ENCODE measurements at regions not wholly inside any gene's neighbourhood (a gene's known extent, or its start where the extent isn't known, plus 50 kb on each side); places are given as distances from the start of the nearest gene placed in this dataset.
"Not testable (repeated sequence)": the region's sequence is repeated elsewhere in the genome, so short reads cannot be mapped to it uniquely, and the experiment has no call there.

GRCh38 chr5:119694284-119694683 is 64.9 kb downstream of the FAM170A start:
- no peaks in the 10 kb centered on the region for H3K9me3 ChIP-seq
- no peaks in the 10 kb centered on the region for H3K36me3 ChIP-seq
- no peaks in the 10 kb centered on the region for H3K4me1 ChIP-seq
- H3K4me3 ChIP-seq (replicated peaks in 1 of 3): no peak overlapping the region
- 78 to 80% methylated on average over 3 of the region's 3 CpGs for WGBS, 2 donors
- no peak for TF ChIP-seq CTCF (IDR thresholded peaks at IDR 0.05)
- H3K27ac ChIP-seq: no peak overlapping the region
- H3K27me3 ChIP-seq: no peaks in the 10 kb centered on the region
- DNase-seq: no peak
- intact Hi-C loops (cut with DNase I): no loop called here

GRCh38 chr5:119706049-119706448 is 76.7 kb downstream of the FAM170A start:
- Histone ChIP-seq H3K27ac (no peak overlapping the region), H3K27me3 (no peaks in the 10 kb centered on the region), H3K36me3 (no peaks in the 10 kb centered on the region), H3K9me3 (no peaks in the 10 kb centered on the region), H3K4me1 (no peaks in the 10 kb centered on the region), H3K4me3 (replicated peaks in 1 of 3) (no peak overlapping the region)
- intact Hi-C loops (cut with DNase I): no loop called here
- DNase-seq: no peak
- no peak for TF ChIP-seq CTCF (IDR thresholded peaks at IDR 0.05)
- TF ChIP-seq POLR2A (IDR thresholded peaks at IDR 0.05): no peak
- 69 to 72% methylated on average over 9 of the region's 9 CpGs for WGBS, 2 donors

DNA sequence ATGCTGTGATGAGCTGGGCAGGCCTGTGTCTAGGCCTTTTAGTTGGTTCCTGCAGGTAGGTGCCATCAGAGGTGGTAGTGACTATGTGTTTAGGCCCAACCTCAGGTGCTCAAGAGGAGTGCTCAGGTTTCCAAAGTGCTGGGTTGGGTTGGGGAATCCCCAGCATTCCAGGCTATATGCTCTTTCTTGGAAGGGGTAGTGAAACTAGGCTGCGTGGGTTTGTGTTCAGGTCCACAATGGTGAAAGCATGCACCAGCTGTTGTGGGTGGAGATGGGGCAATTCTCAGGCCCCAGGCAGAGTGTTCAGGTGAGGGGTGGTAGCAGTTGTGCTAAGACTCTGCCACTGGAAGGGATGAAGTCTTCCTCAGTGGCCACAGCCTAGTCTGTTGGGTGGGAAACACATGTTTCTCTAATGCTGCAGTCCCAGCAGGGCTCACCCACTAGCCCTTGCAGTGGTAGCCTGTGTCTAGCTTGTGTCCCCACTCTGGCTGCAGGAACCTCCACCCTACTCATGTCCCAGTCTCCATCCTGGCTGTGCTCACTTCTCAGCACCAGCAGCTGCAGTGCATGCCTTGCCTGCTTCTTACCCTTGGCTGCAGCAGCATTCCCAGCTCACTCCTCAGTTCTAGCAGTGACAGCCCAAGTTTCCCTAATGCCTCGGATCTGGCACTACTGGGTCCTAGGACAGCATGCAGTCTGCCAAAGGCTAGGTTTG is 78.9 kb downstream of the FAM170A start:
- Histone ChIP-seq H3K4me3 (replicated peaks in 1 of 3) (no peak overlapping the region), H3K9me3 (no peaks in the 10 kb centered on the region), H3K36me3 (no peaks in the 10 kb centered on the region), H3K27me3 (no peaks in the 10 kb centered on the region), H3K4me1 (no peaks in the 10 kb centered on the region), H3K27ac (no peak overlapping the region)
- intact Hi-C loops (cut with DNase I): no loop called here
- no peak for TF ChIP-seq CTCF (IDR thresholded peaks at IDR 0.05)
- no peak for DNase-seq
- 82 to 92% methylated on average over 2 of the region's 2 CpGs for WGBS, 2 donors

- Histone ChIP-seq H3K27me3 (no peaks in the 10 kb centered on the region), H3K4me1 (no peaks in the 10 kb centered on the region), H3K36me3 (no peaks in the 10 kb centered on the region), H3K9me3 (no peaks in the 10 kb centered on the region), H3K27ac (no peak overlapping the region), H3K4me3 (replicated peaks in 1 of 3) (no peak overlapping the region)
- 80 to 85% methylated on average over 2 of the region's 2 CpGs for WGBS, 2 donors
- TF ChIP-seq CTCF (IDR thresholded peaks at IDR 0.05) (no peak), POLR2A (IDR thresholded peaks at IDR 0.05) (no peak)
- intact Hi-C loops (cut with DNase I): no loop called here
- DNase-seq: no peak
These were observed 92.4 kb downstream of the FAM170A start for GRCh38 chr5:119721775-119722174.

GRCh38 chr5:119725291-119725690 is 95.9 kb downstream of the FAM170A start:
- intact Hi-C loops (cut with DNase I); H3K36me3 ChIP-seq; DNase-seq; H3K4me1 ChIP-seq; H3K27me3 ChIP-seq; H3K27ac ChIP-seq; H3K9me3 ChIP-seq; H3K4me3 ChIP-seq (replicated peaks in 1 of 3): not testable (repeated sequence)
- 84 to 94% methylated on average over 2 of the region's 2 CpGs for WGBS, 2 donors

GRCh38 chr5:119726544-119726943 is 97.2 kb downstream of the FAM170A start:
- H3K9me3 ChIP-seq: no peaks in the 10 kb centered on the region
- no peaks in the 10 kb centered on the region for H3K4me1 ChIP-seq
- intact Hi-C loops (cut with DNase I): no loop called here
- no peaks in the 10 kb centered on the region for H3K27me3 ChIP-seq
- H3K4me3 ChIP-seq (replicated peaks in 1 of 3): no peak overlapping the region
- DNase-seq: no peak
- H3K36me3 ChIP-seq: no peaks in the 10 kb centered on the region
- no peak for TF ChIP-seq POLR2A (IDR thresholded peaks at IDR 0.05)
- TF ChIP-seq CTCF (IDR thresholded peaks at IDR 0.05): no peak
- H3K27ac ChIP-seq: no peak overlapping the region
